Testis (tissue), 2 donors: ENCODE measurements at regions not wholly inside any gene's neighbourhood (a gene's known extent, or its start where the extent isn't known, plus 50 kb on each side); places are given as distances from the start of the nearest gene placed in this dataset.

Experiments used
- DNase-seq: peaks from one replicate; pipeline ENCODE4 v3.0.0-alpha.2; 2019
- H3K27ac ChIP-seq, 2 donors: fragments of 200-600 bp; sonication (generic); one replicate each; pipeline ENCODE4 v1.5.1; 2019
- H3K27me3 ChIP-seq: fragments of 200-600 bp; sonication (generic); one replicate; pipeline ENCODE4 v1.5.1; 2019
- H3K36me3 ChIP-seq: fragments of 200-600 bp; sonication (generic); one replicate; pipeline ENCODE4 v1.5.1; 2017; ENCODE audit warnings: low read depth; ENCODE audit errors: missing control alignments
- H3K4me1 ChIP-seq: fragments of 200-600 bp; sonication (generic); one replicate; pipeline ENCODE4 v1.5.1; 2019
- H3K4me3 ChIP-seq, 2 donors: fragments of 200-600 bp; sonication (generic); one replicate each; pipeline ENCODE4 v1.5.1; 2017 to 2019
- H3K9me3 ChIP-seq: fragments of 200-600 bp; sonication (generic); one replicate; pipeline ENCODE4 v1.5.1; 2017
- CTCF ChIP-seq, 3 experiments: fragments of 450-650 bp in 2 of 3; fragments of 200-600 bp in 1 of 3; sonication (generic) in 1 of 3; IDR thresholded peaks; one replicate each; pipeline ENCODE4 v1.5.1; 2016 to 2019; ENCODE audit warnings: antibody characterized with exemption in 3 of 3, mild to moderate bottlenecking in 2 of 3, moderate library complexity in 1 of 3
- POLR2A ChIP-seq: fragments of 450-650 bp; IDR thresholded peaks from one replicate; pipeline ENCODE4 v1.6.1; 2017; ENCODE audit warnings: antibody characterized with exemption, mild to moderate bottlenecking, moderate library complexity
- WGBS, 2 donors: methylation state at CpG; one replicate each; pipeline ENCODE4 v1.1.5; 2018; 5-methylcytosine and 5-hydroxymethylcytosine counted together
- intact Hi-C: fragments of 100-400 bp; cut with DNase I; formaldehyde crosslinking; loops from one replicate; pipeline ENCODE4 v1.15.1; 2023; ENCODE audit warnings: low total_unique reads

DNA sequence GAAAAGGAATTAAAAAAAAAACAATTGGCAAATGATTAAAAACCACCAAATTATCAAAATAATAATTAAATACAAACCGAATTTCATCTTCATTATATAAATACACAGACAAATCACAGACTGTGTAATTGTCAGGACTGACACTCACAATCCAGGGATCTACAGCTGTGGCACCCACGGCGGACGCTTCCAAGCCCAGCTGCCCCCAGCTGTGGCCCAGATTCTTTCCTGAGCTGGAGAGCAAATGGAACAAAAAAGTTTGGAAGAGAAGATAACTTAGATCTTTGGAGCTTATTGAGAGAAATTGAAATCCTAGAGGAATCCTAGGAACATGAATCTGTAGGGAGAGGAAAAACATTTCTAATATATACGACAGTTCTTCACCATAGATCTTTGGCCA, 316.1 kb downstream of the OTUD1 start:
- H3K27ac ChIP-seq = no peak overlapping the region
- 59 to 61% methylated on average over 5 of the region's 5 CpGs for WGBS, 2 donors
- intact Hi-C loops = no loop called here
- no peak overlapping the region for H3K4me3 ChIP-seq
- no peaks in the 10 kb centered on the region for H3K4me1 ChIP-seq
- H3K27me3 ChIP-seq = no peaks in the 10 kb centered on the region
- DNase-seq = no peak
- no peaks in the 10 kb centered on the region for H3K36me3 ChIP-seq
- no peaks in the 10 kb centered on the region for H3K9me3 ChIP-seq
- TF ChIP-seq CTCF (IDR thresholded peaks at IDR 0.05) (no peak), POLR2A (no peak)

GRCh38 chr10:23755556-23755955, 316.7 kb downstream of the OTUD1 start:
- no peaks in the 10 kb centered on the region for H3K36me3 ChIP-seq
- no peaks in the 10 kb centered on the region for H3K27me3 ChIP-seq
- DNase-seq = no peak
- no peak overlapping the region for H3K27ac ChIP-seq
- TF ChIP-seq CTCF (IDR thresholded peaks at IDR 0.05) (no peak), POLR2A (no peak)
- intact Hi-C loops = no loop called here
- no peaks in the 10 kb centered on the region for H3K9me3 ChIP-seq
- H3K4me3 ChIP-seq = no peak overlapping the region
- 70 to 71% methylated on average over 4 of the region's 4 CpGs for WGBS, 2 donors
- H3K4me1 ChIP-seq = no peaks in the 10 kb centered on the region

DNA sequence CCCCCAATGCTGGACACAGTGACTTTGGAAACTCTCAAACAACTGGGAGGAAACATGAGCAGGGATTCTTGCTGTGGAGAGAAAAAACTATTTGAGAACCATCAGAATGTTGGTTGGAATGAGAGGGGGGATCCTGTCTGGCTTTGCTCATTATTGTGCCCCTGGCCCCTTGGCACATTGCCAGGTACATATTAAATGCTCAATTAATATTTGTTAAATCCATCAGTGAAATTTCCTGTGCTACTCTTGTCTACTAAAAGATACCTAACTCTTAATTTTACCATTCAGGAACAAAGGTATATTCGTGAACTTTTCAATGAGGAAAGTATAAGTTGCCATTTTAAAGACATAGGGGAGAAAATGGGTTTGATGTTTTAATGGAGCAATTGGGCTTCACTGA, 329.4 kb downstream of the OTUD1 start:
- H3K27ac ChIP-seq = no peak overlapping the region
- H3K4me1 ChIP-seq = no peaks in the 10 kb centered on the region
- H3K27me3 ChIP-seq = no peaks in the 10 kb centered on the region
- no peak for DNase-seq
- intact Hi-C loops = no loop called here
- H3K36me3 ChIP-seq = no peaks in the 10 kb centered on the region
- no peaks in the 10 kb centered on the region for H3K9me3 ChIP-seq
- no peak overlapping the region for H3K4me3 ChIP-seq
- TF ChIP-seq POLR2A = no peak
- TF ChIP-seq CTCF (IDR thresholded peaks at IDR 0.05) = no peak
- WGBS, 2 donors = 82 to 96% methylated on average over 1 of the region's 1 CpG

DNA sequence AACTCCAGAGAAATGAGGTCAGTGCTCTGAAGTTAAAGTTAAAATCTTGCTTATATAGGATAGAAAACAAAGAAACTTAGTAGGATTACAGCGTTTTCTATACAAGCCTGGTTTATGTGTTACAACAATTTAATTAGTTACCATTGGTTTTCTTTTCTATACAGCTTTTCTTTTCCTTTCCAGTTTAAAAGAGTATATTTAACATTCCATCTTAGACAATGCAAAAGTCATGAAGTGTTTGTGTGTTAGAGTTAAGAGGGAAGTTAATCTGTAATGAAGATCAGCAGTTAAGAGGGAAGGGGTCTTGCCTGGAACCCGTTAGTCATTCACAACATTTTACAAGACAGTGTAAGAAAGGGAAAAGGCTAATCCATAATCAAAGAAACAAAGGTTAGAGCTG, 338.3 kb downstream of the OTUD1 start:
- no peaks in the 10 kb centered on the region for H3K27me3 ChIP-seq
- no peaks in the 10 kb centered on the region for H3K4me1 ChIP-seq
- no peak overlapping the region for H3K4me3 ChIP-seq
- intact Hi-C loops = no loop called here
- no peak for DNase-seq
- TF ChIP-seq POLR2A (no peak), CTCF (IDR thresholded peaks at IDR 0.05) (no peak)
- H3K36me3 ChIP-seq = no peaks in the 10 kb centered on the region
- WGBS, 2 donors = 76 to 81% methylated on average over 2 of the region's 2 CpGs
- H3K9me3 ChIP-seq = no peaks in the 10 kb centered on the region
- H3K27ac ChIP-seq = no peak overlapping the region

DNA sequence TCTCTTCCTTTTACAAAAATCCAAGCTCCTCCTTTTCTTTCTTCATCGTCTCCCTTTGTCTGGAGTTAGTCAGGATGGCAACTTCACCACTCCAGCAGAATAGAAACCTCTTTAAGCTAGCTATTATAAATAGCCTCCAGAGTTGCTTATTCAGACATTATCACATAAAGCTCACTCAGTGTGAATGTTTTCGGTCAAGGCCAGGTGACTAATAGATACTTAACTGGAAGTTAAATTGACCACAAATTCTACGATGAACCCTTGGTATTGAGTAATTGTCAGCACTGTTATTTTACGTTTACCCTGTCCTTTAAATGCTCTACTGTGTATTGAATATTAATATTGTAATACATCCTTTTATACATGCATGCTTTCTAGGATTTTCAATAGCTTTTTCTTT, 340.4 kb downstream of the OTUD1 start:
- DNase-seq = no peak
- 50 to 71% methylated on average over 4 of the region's 4 CpGs for WGBS, 2 donors
- no peak for TF ChIP-seq POLR2A
- TF ChIP-seq CTCF (IDR thresholded peaks at IDR 0.05) = no peak

More for the DNA sequence above, 340.4 kb downstream of the OTUD1 start:
- H3K36me3 ChIP-seq = no peaks in the 10 kb centered on the region
- H3K9me3 ChIP-seq = no peaks in the 10 kb centered on the region
- no peaks in the 10 kb centered on the region for H3K4me1 ChIP-seq
- H3K4me3 ChIP-seq = no peak overlapping the region
- intact Hi-C loops = no loop called here
- no peaks in the 10 kb centered on the region for H3K27me3 ChIP-seq
- no peak overlapping the region for H3K27ac ChIP-seq
